Epidermal melanocyte (primary cell): ENCODE measurements at regions not wholly inside any gene's neighbourhood (a gene's known extent, or its start where the extent isn't known, plus 50 kb on each side); places are given as distances from the start of the nearest gene placed in this dataset.
A peak's percentile ranks its signal among the peaks of the same experiment; 100 is the strongest.

ENCODE experiments used
- DNase-seq: peaks from one replicate; pipeline ENCODE4 v3.0.0; 2011; ENCODE audit warnings: low spot score; ENCODE audit not compliant: insufficient read length

- no peak for DNase-seq
Observed at GRCh38 chr11:16685914-16686313, 52.5 kb upstream of the C11orf58 start.

DNA sequence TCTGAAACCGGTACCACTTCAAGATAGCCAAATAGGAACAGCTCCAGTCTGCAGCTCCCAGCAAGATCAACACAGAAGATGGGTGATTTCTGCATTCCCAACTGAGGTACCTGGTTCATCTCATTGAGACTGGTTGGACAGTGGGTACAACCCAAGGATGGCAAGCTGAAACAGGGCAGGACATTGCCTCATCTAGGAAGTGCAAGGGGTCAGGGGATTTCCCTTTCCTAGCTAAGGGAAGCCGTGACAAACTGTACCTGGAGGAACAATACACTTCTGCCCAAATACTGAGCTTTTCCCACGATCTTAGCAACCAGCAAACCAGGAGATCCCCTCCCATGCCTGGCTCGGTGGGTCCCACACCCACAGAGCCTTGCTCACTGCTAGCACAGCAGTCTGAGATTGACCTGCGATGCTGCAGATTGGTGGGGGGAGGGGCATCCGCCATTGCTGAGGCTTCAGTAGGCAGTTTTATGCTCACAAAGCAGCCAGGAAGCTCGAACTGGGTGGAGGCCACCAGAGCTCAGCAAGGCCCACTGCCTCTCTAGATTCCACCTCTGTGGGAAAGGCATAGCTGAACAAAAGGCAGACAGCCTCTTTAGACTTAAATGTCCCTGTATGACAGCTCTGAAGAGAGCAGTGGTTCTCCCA lies 59.9 kb upstream of the C11orf58 start:
- DNase-seq, result no peak

DNA sequence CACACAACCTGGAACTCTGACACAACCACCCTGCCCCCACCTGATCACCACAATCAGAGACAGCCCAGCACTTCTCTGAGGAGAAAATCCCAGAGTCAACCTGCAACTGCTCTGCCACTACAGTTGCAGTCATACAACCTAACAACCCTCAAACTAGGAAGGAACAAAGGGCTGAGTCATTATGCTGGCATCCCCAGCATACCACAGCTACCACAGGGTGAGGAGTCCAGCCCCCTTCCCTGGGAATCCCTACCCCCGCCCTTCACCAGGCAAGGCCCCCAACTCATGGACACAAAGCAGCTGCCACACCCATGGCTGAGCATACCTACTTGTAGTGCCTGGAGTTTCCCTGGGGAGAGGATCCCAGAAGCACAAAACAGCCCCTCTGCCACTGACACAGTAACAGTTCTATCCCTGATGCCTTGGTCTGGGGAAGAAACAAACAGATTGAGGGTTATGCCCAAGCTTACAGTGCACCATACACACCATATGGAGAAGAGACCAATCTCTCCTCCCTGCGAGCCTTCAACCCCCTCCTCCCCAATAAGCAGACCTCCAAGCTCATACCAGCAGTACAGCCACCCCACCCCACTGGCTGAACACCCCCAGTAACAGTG lies 68.5 kb upstream of the C11orf58 start:
- DNase-seq, result no peak

DNA sequence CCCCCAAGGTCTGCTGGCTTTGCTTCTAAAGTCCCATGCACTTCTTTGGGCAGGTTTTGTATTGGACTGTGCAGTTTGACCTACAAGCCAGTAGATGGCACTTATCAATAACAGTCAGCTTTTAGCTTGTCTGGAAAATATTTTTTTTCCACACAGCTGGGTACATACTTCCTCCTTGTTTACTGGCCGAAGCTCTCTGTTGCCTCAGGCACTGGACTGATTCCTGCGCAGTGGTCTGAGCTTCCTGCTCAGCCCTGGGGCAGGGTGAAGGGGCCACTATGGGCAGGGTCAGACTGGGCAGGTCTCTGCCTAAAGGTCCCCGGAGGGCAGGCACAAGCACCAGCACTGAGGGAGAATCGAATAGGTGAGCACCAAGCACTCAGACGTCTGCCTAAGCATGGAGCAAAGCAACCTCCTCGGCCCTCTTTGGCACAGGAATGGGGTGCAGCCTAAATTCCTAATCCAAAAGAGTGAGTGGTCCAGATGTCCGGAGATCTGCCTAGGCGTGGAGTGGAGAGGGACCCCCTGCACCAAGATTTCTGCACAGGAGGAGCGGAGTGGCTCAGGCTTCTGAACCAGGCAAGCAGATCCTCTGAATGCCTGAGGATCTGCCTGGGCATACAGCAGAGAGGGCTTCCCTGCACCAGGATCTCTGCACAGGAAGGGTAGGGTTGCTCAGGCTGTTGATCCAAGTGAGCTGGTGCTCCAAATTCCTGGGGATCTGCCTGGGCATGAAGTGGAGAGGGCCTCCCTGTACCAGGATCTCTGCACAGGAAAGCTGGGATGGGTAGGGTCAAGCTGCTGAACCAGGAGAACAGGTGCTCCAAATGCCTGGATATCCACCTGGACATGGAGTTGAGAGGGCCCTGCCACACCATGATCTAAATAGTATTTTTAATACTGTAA lies 105.9 kb upstream of the C11orf58 start:
- no peak for DNase-seq

DNA sequence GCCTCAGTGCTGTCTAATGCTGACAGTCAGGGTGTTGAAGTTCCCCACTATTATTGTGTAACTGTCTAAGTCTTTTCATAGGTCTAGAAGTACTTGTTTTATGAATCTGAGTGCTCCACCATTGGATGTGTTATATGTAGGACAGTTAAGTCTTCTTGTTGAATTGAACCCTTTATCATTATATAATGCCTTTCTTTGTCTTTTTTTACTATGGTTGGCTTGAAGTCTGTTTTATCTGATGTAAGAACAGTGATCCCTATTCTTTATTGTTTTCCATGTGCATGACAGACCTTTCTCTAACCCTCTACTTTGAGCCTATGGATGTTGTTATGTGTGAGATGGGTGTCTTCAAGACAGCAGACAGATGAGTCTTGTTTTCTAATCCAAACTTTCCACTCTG lies 107.8 kb upstream of the C11orf58 start:
- DNase-seq, result no peak

DNA sequence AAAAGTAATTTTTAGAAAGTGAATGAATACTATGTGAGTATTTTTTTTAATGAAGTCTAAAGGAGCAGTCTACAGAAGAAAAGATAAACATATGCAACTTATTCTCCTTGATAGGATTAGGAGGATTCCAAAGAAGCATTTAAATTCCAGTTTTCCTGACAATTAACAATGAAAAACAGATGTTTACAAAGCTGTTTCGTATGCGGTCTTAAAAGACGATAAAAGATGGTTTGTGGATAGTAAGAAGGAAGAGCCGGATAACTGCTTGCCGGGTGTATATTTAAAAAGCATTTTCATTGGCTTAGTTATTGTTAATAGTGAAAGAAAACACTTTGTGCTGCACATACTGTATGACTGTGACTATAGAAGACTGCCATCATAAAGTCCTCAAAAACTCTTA lies 120.0 kb upstream of the C11orf58 start:
- no peak for DNase-seq

DNA sequence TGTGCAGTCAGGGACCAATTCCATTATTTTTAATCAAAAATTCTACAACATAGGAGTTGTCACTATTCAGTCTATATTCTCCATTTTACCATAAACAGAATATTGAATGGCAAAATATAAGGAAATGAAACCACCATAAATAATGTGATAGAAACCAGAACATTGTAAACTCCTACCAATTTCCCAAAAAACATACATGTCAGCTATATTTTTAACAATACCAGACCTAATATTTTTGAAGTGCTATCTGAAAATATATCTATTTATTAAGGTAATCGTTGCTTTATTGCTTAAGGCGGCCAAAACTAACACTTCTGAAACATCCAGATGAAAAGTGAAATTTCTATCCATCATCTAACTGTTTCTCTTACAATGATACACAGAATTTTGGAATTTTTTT lies 123.0 kb upstream of the C11orf58 start:
- no peak for DNase-seq

- DNase-seq, result peak; percentile 71
Observed at GRCh38 chr11:16613512-16614381, 124.7 kb upstream of the C11orf58 start.

GRCh38 chr11:16613262-16613511 lies 125.3 kb upstream of the C11orf58 start:
- no peak for DNase-seq

DNA sequence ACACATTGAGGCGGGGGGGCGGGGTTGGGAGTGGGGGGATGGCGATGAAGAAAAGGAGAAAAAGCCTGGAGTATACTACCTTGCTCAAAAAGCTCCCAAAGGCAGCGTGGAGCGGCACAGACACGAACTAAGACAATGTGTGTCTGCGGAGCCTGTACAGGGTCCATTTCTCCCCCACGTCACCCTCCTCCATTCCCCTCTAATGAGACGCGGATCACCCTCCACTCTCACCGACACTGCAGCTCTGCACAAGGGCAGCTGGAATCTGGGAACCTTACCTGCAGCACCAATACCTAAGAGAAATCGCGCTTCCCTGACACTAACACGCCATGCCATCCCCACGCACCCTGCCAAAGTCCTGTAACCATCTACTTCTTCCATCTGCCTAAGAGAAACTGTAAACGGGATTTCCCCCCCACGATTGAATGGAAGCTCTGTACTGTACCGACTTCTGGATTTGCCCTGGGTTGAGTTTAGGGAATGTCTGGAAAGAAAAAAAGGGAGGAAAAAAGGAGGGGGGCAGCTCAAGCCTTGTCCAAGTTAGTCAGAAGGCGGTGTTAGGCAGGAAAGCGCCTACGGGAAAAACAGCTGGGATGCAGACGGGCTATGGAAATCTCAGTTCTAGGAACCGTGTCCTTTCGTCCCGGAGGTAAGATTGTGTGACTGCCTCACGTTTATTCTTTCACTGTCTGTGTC lies 125.7 kb upstream of the C11orf58 start:
- DNase-seq, result peak; percentile 70

GRCh38 chr11:16611926-16612565 lies 126.4 kb upstream of the C11orf58 start:
- no peak for DNase-seq

DNA sequence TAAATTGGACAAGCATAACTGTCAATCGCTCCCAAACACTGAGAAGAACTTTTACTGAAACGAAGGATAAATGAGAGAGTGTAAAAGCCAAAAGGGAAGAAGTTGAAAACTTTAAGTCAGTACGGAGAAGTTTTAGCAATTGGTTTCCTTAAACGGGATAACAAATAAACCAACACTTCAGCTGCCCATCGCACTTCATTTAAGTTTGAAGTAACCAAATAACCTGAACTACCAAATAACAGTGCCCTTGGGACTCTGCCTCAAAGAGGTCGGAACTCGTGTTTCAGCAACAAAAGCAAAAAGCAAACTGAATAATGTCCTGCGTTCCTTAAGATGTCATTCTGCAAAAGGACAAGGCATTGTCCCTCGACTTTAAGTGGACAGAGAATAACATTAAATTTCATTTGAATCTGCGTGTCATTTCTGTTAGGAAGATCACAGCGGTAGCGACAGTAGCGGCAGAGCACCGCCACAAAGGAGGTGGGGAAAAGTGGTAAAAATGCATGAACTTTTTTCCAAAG lies 127.0 kb upstream of the C11orf58 start:
- DNase-seq, result no peak

- DNase-seq, result no peak
Observed at GRCh38 chr11:16610738-16611388, 127.6 kb upstream of the C11orf58 start.

DNA sequence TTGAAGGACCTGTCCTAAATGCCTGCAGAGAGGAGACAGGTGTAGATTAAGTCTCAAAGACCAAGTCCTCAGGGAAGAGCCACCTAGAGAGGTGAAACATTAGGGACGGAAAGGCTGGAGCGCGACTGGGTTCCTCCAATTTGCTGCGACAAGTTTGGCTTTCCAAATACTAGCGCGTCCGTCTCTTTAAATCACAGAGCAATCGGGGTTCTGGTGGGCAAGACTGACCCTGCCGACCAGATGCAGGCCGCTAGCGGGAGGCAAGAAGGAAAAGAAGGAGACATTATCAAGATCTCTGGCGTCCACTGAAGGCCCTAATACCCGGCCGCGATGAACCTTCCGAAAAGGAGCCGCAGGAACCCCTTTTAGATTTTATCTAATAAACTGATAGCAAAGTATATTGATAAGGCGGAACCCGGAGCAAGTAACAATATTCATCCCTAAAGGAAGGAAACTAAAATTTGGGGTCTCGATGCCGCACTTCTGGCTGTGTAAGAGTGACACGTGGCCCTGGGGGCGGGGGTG lies 128.2 kb upstream of the C11orf58 start:
- DNase-seq, result no peak

- DNase-seq, result no peak
Observed at GRCh38 chr11:16609769-16610168, 128.7 kb upstream of the C11orf58 start.

- no peak for DNase-seq
Observed at GRCh38 chr11:16607675-16608644, 130.5 kb upstream of the C11orf58 start.

DNA sequence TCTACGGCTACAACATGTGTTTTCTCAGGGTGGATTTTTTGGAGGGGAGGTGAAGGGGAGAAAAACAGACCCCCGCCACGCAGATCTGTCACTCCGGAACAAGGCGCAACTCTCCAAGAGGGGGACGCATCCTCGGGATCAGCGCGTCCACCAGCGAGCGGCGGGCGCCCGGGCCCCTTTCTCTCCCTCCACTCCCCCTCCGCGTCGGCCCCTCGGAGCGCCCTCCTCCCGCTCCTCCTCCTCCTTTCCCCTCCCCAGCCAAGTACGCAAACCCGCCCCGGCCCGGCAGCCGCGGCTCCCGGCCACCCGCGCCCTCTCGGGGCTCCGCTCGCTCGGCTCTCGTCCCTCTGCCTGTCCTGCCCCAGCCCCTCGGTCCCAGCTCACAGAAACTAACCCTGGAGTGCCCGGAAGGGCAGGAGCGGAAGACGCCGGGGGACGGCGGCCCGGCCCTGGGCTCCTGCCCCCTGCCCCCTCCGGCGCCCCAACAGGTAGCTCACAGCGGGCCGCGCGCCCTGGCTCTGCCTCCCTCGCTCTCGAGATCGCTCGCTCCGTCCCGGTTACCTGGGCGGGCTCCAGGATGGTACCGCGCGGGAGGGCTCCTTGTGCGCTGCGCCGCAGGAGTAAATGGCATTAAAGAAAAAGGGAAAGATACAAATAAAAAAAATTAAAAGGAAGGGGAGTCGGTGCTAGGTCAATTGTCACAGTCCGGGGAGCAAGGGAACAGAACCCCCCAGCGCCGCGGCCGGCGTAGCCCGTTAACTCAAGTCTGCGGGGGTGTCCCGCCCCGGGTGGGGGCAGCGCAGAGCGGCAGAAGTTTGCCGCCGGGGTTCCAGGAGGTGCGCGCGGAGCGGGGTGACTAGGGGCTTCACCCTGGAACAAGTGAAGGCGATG lies 131.4 kb upstream of the C11orf58 start:
- no peak for DNase-seq
